Cardiac fibroblast (primary cell): ENCODE measurements at regions not wholly inside any gene's neighbourhood (a gene's known extent, or its start where the extent isn't known, plus 50 kb on each side); places are given as distances from the start of the nearest gene placed in this dataset.
A peak's percentile ranks its signal among the peaks of the same experiment; 100 is the strongest.

Experiments
- DNase-seq, 2 donors: peaks; one replicate each; pipeline versions ENCODE4 v3.0.0 to v3.0.0-alpha.2; 2010; ENCODE audit warnings: low read depth in 2 of 2
- H3K4me3 ChIP-seq, 2 donors: replicated peaks in 1 of 2; 1 replicate in 1 of 2; 2 replicates in 1 of 2; pipeline ENCODE4 v1.5.1; 2011; ENCODE audit warnings: low read depth in 2 of 2, low read length in 2 of 2, mild to moderate bottlenecking in 2 of 2, moderate library complexity in 1 of 2
- CTCF ChIP-seq: IDR thresholded peaks from one replicate; pipeline ENCODE4 v1.5.1; 2011; ENCODE audit warnings: low read depth, mild to moderate bottlenecking, low read length, inconsistent platforms

DNA sequence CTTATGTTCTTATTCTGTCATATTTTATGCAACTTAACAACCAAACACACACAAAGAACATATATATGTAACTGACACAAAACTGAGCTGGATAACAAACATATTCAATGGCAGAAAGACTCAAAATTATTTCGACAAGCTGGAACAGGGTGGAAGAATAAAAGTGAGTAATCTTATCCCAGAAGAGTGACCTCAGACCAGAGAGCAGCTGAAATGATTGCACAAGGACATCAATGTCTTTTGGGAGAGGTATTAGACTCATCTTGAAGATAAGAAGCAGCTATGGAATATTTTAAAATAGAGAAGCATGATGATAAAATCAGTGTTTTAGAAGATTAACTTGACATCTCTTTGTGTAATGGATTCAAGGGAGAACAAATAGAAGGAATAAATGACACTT lies 191.6 kb upstream of the PRDM1 start:
- DNase-seq: peak in 1 of 2 donors; percentile 27
- TF ChIP-seq CTCF: no peak
- no peak overlapping the region for H3K4me3 ChIP-seq

DNA sequence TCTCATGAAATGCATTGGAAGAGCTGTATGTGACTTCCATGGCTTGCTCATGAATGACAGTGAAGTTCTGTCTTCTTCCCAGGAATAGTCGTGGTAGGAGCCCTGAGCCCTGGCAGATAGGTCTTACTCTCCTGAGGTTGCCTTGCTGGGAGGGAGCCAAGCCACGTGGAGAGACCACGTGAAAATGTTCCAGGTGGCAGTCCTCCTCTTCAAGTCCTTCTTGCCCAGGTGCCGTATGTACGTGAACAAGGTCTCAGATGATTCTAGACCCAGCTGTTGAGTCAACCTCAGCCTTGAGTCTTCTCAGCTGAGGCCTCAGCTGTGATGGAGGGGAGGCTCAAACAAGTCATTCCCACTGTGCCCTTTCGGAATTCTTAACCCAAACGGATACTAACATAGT lies 192.4 kb upstream of the PRDM1 start:
- no peak for DNase-seq
- H3K4me3 ChIP-seq: no peak overlapping the region
- TF ChIP-seq CTCF: no peak

DNA sequence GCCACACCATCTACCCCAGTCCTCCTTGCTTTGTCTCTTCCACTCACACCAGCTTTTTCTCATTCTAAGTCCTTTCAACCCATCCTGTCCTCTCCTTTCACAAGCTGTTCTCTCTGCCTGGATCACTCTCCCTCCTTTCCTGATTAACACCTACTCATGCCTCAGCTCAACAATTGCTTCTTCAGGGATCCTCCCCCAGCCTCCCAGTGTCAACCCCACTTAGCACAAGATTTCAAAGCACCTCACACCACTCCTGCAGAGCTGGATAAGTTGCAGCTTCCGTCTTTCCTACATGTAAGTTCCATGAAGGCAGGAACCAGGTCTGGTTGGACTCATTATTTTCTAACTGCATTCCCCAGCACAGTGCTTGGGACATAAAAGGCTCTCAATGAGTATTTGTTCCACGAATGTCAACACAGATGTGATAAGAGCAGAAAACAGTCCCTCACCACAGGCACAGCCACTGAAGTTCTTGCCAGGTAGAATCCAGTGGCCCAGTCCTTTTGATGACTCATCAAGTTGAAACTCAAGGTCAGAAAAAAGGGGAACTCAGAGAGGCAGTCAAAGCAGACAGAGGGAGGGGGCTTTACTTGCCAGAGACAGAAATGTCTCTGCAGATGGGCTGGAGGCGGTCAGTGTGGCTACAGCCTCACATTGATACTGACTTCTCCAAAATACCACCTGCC lies 193.4 kb upstream of the PRDM1 start:
- no peak for TF ChIP-seq CTCF
- no peak overlapping the region for H3K4me3 ChIP-seq
- DNase-seq: no peak

DNA sequence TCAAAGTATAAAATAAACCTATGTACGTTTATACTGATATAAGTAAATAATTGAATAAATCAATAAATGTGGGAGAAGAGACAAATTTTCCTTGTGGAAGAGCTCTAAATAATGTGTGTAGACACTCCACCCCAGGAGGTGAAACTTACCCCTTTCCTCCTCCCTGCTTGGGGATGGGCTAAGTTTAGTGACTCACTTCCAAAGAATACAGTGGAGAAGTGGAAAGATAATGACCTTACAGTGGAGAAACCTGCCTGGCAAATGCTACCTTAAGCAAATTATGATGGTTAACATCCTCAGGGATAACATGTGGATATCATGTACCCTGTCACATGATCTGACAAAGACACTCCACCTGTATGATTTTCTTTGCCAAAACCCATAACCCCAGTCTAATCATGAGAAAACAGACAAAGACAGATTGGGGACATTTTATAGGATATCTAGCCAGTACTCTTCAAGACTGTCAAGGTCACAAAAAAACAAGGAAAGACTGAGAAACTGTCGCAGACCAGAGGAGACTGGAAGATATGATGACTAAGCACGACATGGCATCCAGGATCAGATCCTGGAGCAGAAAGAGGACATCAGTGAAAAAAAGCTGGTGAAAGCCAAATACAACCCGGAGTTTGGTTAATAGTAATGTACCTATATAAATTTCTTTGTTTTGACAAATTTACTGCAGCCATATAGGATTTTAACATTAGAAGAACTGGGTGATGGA lies 195.5 kb upstream of the PRDM1 start:
- TF ChIP-seq CTCF: no peak
- H3K4me3 ChIP-seq: no peak overlapping the region
- DNase-seq: no peak

DNA sequence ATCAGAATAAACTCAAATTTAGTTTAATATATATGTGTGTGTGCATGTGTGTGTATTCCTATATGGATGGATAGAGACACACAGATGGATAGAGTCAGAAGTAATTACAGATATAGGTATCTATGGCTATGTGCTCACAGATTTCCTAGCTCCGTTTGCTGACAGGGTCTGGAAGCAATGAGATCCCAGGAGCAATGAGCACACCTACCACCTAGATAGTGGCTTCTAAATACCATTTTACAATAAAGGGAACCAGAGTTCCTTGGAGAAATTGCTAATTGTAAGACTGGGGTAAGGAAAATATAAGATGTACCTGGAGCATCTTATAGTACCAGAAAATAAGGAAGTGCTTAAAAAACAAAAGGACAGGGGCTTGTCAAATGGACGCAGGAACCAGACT lies 196.2 kb upstream of the PRDM1 start:
- no peak for DNase-seq
- H3K4me3 ChIP-seq: no peak overlapping the region
- TF ChIP-seq CTCF: no peak

DNA sequence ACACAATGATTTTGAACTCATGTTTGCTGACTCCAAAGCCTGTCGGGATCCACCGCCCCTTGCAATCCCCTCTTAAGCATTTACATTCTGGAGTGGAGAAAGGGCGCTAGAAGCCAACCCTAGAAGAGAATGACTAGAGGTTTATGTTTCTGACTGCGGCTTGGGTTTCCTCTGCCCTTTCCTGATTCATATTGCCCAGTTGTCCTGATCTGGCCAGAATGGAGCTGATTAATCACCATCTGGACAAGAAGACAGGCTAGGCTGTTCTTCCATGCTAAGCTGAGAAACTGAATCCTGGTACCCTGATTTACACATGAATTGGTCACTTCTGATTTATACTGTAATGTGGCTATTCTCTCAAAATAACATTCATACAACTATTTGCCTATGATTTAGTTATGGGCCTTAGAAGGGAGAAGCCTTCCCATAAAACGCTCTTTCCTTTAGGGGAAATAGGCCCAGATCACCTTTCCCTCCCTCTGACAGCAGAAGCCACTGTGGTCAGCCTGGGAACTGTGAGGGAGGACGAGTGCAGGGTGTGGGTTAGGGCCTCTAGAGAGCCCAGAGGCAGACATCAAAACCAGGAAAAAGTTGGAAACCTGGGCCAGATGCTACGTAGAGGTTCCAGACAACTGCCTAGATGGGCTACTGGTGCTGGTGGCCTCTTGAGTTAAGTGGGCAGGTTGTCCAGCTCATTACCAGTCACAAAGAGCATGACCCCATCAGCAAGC lies 199.2 kb upstream of the PRDM1 start:
- H3K4me3 ChIP-seq: no peak overlapping the region
- no peak for TF ChIP-seq CTCF
- no peak for DNase-seq
